Glomerular visceral epithelial cell (primary cell): ENCODE measurements at regions not wholly inside any gene's neighbourhood (a gene's known extent, or its start where the extent isn't known, plus 50 kb on each side); places are given as distances from the start of the nearest gene placed in this dataset.
A peak's percentile ranks its signal among the peaks of the same experiment; 100 is the strongest.
"Not testable (repeated sequence)": the region's sequence is repeated elsewhere in the genome, so short reads cannot be mapped to it uniquely, and the experiment has no call there.

ENCODE experiments used
- DNase-seq: peaks from one replicate; pipeline ENCODE4 v3.0.0-alpha.2; 2016; ENCODE audit errors: extremely low spot score

DNA sequence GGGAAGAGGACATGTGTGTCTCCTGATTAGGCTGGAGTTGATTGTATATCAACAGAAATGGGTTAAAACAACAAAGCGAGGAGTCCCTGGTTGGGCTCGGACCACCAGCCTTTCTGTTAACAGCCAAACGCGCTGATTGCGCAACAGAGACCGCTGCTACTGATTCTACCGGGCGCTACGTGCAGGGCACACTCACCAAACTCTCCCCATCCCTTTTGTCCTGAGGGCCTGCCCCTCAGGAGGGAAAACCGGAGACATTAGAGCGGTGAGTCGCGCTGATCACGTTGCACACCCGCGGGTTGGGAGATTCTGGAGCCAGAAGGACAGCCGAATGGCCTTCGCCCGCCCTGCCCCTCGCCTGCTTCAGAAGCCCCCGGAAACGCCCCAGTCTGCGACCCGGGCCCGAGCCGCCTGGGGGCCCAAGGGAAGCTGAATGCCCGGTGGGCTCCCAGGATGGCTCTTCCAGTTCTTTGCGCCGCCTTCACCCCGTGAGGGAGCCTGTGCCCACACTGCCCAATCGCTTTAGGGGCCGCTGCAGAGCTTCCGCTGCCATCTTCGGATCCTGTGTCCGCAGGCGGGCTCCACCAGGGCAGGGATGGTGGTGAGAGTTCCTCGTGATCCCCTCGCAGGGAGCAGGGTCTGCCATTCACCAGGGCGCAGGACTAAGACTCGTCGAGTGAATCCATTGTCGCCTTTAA lies 165.4 kb upstream of the NBPF11 start:
- no peak for DNase-seq

DNA sequence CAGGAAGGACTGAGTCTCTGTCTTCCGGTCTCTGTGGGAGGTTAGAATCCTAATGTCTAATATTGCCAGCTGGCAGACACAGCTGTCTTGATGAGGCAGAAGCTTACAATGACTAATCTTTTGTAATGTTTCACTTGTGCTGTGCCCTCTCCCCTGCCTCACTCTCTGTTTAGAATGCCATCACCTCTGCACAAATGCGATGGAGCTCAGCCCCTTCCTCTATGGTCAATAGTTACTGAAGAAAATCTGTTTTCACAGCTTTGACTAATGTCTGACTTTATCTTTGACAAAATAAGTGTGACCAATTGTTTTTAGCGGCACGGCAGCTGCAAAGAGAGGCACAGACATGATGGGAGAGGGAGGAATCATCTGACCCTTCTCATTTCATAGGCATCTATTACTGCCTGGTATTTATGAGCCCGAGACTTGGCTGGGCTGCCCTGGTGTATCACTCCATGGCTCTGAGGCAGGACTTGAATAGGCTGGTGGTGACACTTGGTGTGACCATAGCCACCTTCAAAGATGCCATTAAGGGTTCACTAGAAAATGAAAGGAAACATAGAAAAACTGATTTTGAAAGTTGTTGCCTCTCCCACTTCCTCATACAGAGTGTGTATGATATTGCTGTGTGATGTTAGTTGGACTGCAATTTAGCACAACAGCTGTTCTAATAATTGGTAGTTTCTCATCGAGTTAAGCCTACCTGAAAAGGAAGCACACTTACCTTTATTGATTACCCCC lies 163.2 kb upstream of the NBPF11 start:
- peak; percentile 61 for DNase-seq

DNA sequence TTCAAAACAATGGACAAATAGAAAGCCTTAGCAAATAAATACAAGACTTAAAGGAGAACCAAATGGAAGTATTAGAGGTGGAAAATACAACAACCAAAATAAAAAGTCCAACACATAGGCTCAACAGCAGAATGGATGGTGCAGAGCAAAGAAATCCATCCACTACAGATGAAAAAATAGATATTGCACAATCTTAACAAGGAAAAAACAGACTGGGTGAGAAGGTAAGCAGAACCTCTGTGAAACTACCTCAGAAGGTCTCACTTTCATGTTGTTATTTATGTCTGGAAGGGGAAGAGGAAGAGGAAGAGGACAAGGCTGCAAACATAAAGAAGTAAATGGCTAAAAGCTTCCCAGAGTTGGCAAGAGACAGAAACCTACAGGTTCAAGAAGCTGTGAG lies 158.7 kb upstream of the NBPF11 start:
- DNase-seq = no peak

DNA sequence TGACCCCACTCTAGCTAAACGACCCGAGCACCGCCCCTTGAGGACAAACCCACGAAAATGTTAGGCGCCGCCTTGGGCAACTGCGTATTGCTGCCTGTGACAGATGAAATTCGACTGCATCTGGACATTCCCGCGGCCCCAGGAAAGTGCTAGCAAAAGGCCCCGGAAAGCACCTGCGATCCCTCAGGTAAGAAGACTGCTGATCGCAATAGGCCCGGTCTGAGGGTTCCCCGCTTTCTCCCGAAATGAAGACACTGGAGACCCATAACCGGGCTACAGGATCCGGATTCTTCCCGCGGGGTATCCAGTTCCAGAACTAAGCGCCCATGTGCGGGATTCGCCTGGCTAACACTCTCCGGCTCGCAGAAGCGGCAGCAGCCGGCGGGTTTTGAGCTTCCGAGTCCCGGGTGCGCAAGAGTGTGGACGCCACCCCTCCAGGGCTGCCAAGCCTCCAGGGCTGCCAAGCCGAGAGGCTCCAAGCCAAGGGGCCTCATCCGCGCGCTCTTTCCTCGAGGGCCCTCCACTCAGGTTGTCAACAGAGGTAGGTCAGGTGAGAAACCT lies 157.9 kb upstream of the NBPF11 start:
- DNase-seq = no peak

DNA sequence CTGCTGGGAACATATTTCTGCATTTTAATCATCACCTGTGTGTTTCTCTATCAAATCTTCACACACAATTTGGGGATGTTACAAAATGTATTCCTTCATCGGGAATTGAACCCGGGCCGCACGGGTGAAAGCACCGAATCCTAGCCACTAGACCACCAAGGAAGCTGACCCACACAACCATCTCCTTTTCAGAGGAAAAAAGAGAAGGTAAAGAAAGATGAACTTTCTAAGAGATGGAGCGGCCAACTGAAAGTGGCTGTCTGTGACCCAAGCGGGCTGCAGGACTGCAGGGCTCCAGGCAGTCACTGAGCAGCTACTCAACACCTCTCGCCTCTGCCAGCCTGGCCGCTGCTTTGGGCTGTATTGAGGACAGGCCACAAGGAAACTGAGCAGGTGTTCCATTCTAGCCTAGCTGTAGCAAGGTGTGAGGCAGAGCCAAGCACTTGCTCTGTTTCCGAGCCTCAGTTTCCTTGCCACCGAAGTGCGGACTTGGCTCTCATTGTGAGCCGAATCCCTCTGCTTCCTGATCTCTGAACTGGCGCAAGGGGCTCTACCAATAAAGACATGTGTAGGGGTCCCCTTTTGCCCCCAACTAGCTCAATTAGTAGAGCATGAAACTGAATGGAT lies 156.9 kb upstream of the NBPF11 start:
- no peak for DNase-seq

DNA sequence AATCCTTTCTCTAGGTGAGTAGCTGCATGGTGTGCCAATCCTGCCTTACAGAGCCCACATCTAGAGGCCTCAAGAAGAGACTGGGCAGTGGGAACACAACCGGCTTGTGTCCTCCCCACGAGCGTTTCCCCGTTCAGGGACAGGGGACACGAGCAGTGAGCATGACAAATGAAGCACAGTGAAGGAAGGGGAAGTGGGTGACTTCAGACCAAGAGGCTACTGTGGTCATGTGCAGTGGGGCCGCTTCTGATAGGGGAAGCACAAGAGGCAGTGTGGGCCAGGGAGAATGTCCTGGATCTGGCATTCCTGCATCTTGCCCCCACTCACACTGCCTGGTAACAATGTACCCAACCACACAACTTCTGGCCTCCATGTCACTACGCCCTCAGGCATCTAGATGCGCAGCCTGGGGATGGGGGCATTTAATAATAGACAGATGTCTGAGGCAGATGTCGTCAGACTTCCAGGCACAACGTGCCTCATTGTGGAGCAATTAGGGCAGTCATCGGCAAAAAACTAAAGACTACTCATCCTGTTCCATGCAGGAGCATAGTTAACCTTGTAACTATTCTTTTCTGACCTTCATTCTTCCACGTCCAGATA lies 155.6 kb upstream of the NBPF11 start:
- no peak for DNase-seq

DNA sequence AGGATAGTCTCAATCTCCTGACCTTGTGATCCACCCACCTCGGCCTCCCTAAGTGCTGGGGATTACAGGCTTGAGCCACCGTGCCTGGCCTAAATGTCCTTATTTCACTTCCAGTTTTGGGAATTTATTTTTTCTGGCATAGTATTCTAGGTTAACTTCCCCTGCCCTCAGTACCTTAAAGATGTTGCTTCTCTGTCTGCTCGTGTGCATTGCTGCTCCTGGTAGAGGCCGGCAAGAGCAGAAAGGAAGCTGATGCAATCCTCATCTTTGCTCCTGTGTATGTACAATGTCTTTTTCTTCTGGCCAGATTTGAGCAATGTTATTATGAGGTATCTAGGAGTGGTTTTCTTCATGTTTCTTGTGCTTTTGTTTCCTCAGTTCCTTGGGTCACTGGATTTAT lies 152.9 kb upstream of the NBPF11 start:
- DNase-seq = not testable (repeated sequence)

DNA sequence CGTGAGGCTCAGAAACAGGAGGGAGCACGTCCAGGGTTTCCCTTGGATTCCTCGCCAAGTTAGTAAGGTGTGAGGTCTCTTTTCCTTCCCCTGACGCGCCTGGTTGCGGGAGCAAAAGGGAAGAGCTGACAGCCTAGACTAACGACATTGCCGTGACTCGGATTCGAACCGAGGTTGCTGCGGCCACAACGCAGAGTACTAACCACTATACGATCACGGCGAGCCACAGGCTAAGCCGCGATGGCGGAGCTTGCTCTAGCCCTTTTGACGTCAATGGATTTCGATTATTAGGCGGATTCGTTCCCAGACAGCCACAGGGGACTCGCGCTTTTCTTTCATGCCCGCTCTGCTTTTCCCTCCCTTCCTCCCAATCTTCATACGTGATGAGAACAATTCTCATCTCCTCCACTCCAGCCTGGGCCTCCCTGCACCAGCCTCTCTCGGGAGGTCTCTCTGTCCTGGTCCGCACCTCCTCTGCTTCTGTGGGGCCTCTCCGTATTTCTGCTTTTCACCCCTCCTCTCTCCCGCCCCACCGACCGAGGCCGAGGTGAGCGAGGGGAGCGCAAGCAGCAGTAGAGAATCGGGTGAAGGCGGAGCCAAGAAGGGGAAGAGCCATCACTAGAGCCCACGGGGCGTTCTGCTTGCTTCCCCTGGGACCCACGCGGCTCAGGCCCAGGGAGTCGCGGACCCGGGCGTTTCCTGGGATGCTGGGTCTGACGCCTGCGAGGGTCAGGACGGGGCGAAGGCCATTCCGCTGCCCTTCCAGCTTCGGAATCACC lies 150.7 kb upstream of the NBPF11 start:
- DNase-seq = not testable (repeated sequence)

DNA sequence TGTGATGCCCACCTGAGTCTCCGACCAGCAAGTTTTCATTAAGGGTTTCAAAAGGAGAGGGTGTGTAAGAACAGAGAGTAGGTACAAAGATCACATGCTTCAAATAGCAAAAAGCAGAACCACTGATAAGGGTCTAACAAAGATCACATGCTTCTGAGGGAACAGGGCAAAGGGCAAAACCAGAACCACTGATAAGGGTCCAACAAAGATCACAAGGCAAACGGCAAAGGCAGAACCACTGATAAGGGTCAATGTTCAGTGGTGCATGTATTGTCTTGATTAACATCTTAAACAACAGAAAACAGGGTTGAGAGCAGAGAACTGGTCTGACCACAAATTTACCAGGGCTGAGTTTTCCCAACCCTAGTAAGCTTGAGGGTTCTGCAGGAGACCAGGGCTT lies 145.8 kb upstream of the NBPF11 start:
- not testable (repeated sequence) for DNase-seq

DNA sequence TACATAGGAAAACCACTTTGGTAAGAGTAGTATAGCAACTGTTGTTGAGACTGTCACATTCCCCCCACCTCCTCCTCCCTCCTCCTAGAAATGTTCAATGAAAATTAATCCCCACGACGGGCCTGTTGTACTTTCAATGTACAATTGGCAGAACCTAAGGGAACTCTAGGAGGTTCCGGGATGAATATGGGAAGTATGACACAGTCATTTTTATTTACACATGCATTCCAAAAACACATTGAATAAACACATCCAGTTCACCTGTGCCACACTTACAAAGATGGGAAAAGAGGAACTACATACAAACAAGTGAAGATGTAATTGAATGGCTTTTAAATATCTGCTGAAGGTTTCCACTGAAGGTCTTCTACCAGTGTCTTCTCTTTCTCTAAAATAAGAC lies 144.4 kb upstream of the NBPF11 start:
- no peak for DNase-seq

DNA sequence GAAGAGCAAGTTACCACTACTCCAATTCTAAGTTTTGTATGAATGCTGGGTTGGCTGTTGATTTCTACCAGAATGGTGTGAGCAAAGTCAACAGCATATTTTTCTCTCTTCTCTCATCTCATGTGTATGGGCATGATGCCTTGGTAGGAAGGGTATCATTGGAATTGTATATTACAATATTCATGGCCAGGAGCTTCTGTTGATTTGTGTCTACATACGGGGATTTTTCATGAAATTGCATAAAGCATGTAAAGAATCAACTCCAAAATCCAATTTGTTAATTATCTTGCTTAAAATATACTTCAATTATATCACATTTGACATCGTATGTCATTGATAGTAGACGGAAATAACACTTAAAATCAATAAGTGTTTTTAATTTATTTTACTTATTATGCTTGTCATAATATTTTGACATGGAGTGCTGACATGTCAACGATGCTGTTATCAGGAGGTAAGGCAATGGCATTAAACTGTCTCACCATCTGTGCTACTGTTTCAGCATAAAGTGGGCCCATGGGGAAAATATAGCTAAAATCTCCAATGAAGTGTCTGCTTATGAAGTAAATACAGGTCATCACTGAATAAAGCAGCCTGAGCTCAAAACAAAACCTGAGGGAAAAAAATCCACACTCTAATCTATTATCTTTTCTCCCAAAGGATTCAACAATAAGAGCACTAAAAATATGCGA lies 142.2 kb upstream of the NBPF11 start:
- no peak for DNase-seq

DNA sequence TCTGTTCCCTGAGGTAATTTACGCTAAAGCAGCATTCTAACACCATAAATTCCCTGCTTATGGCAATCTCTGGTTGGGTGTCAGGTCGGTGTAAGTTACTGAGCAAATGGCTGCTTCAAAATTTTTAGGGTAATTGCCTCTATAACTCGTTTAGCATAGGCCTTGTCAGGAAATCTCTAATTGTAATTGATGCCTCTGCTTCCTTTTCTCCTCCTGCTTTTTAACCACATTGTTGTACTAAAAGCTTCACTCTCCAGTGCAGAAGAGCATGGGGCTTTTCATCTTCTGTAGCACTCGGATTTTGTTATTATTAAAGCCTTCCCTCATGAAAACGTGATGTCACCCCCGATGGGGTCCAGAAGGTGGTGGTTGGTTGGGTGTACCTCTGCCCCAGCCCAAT lies 141.6 kb upstream of the NBPF11 start:
- DNase-seq = no peak

DNA sequence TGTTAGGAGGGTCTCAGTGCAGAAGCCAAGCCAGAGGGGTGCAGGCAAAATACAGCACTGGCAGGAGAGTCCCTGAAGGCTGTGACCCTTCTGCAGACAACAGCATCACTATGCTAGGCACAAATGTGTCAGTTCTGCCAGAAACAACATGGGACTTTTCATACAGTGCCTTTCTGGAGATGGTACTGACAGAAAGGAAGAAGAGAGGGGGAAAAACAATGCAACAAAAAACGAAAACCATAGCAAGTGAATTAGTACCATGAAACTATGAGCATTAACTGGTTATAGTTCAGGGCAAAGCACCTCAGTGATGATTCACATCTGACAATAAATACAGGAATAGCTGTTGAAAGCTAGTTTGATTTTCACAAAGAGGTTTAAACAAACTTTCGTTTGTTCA lies 140.8 kb upstream of the NBPF11 start:
- no peak for DNase-seq

DNA sequence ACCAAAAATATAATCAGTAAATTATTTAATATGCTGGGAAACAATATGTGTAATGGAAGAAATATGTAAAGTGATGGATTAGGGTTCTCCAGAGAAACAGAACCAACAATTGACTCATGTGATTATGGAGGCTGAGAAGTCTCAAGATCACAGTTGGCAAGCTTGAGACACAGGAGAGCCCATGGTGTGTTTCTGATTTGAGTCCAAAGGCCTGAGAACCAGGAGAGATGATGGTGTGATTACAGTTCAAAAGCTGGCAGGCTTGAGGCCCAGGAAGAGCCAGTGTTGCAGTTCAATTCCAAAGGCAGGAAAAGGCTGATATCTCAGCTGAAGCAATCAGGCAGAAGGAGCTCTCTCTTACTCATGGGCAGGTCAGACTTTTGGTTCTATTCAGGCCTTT lies 138.8 kb upstream of the NBPF11 start:
- no peak for DNase-seq

DNA sequence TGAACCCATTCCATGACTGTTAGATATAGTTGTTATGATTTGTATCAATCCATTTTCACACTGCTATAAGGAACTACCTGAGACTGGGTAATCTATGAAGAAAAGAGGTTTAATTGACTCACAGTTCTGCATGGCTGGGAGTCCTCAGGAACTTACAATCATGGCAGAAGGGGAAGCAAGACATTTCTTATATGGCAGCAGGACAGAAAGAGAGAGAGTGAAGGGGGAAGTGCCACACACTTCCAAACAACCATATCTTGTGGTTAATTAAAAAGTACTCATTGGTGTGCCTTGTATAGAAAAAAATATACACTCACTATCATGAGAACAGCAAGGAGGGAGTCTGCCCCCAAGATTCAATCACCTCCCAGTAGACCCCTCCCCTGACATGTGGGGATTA lies 137.6 kb upstream of the NBPF11 start:
- no peak for DNase-seq

DNA sequence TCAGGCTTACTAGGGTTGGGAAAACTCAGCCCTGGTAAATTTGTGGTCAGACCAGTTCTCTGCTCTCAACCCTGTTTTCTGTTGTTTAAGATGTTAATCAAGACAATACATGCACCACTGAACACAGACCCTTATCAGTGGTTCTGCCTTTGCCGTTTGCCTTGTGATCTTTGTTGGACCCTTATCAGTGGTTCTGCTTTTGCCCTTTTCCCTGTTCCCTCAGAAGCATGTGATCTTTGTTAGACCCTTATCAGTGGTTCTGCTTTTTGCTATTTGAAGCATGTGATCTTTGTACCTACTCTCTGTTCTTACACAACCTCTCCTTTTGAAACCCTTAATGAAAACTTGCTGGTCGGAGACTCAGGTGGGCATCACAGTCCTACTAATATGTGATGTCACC lies 133.9 kb upstream of the NBPF11 start:
- DNase-seq = not testable (repeated sequence)

DNA sequence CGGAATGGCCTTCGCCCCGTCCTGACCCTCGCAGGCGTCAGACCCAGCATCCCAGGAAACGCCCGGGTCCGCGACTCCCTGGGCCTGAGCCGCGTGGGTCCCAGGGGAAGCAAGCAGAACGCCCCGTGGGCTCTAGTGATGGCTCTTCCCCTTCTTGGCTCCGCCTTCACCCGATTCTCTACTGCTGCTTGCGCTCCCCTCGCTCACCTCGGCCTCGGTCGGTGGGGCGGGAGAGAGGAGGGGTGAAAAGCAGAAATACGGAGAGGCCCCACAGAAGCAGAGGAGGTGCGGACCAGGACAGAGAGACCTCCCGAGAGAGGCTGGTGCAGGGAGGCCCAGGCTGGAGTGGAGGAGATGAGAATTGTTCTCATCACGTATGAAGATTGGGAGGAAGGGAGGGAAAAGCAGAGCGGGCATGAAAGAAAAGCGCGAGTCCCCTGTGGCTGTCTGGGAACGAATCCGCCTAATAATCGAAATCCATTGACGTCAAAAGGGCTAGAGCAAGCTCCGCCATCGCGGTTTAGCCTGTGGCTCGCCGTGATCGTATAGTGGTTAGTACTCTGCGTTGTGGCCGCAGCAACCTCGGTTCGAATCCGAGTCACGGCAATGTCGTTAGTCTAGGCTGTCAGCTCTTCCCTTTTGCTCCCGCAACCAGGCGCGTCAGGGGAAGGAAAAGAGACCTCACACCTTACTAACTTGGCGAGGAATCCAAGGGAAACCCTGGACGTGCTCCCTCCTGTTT lies 128.9 kb upstream of the NBPF11 start:
- DNase-seq = not testable (repeated sequence)

DNA sequence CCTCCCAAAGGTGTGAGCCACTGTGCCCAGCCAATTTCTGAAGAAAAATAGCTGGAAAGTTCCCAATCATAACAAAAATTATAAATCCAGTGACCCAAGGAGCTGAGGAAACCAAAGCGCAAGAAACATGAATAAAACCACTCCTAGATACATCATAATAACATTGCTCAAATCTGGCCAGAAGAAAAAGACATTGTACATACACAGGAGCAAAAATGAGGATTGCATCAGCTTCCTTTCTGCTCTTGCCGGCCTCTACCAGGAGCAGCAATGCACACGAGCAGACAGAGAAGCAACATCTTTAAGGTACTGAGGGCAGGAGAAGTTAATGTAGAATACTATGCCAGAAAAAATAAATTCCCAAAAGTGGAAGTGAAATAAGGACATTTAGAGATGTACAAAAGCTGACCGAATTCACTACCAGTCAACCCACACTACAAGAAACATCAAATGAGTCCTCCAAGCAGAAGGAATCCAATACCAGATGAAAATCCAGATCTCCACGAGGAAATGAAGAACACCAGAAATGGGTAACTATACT lies 127.0 kb upstream of the NBPF11 start:
- DNase-seq = not testable (repeated sequence)

DNA sequence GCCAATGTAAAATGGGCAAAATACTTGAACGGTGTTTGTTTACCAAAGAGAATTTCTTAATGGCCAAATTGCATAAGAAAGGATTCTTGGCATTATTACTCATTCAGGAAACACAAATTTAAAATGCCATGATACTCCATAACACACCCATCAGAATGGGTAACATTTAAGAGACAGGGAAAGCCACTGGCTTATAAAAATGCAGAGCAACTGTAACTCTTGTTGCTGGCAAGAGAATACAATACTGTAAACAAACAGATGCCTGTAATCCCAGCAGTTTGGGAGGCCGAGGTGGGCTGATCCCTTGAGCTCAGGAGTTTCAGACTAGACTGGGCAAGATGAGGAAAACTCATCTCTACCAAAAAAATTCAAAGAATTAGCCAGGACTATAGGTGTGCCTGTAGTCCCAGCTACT lies 125.8 kb upstream of the NBPF11 start:
- not testable (repeated sequence) for DNase-seq

DNA sequence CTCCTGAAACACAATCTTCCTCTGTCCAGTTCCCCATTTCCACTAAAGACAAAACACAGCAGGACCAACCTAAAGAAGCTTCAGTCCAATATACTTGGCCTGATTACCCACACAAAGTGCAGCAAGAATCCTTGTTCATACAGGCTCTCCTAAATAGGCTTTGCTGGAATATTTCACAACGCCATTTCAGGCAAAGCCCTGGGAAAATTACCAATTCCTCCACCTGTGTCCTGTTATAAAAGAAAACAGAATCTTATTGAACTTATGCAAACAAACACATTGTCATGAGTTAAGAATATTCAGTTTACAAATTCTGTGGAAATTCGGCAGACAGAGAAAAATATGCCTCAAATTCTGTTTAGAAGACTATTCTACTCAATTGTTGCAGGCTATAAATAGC lies 115.0 kb upstream of the NBPF11 start:
- DNase-seq = not testable (repeated sequence)
